NCI-H1694 treated with DMSO at 0.1 percent for 48 hours (cell line): ENCODE measurements at regions not wholly inside any gene's neighbourhood (a gene's known extent, or its start where the extent isn't known, plus 50 kb on each side); places are given as distances from the start of the nearest gene placed in this dataset.
"Not testable (repeated sequence)": the region's sequence is repeated elsewhere in the genome, so short reads cannot be mapped to it uniquely, and the experiment has no call there.

ENCODE experiments used
- DNase-seq: peaks from one replicate; lab custom pipeline; 2025; lab: John Stamatoyannopoulos, UW

GRCh38 chr1:47594627-47595026, 156.8 kb downstream of the FOXD2 start:
- DNase-seq, result no peak

GRCh38 chr1:47596328-47596727, 158.5 kb downstream of the FOXD2 start:
- DNase-seq, result no peak

- DNase-seq, result no peak
These were observed 160.5 kb downstream of the FOXD2 start for GRCh38 chr1:47598357-47598756.

DNA sequence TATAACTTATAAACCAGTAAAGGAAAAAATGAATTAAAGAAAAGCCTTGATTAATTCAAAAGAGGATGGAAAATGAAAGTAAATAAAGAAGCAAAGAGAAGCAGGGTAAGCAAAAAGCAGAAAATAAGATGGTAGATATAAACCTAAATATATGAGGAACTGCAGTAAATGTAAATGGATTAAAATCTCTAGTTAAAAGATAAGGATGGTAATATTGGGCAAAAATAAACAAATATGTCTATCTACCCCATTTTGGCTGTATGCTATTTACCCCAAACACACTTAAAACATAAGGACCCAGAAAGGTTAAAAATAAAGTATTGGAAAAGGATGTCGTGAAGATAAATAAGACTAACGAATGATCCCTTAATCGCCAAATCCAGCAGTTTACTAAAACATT, 161.9 kb downstream of the FOXD2 start:
- no peak for DNase-seq

GRCh38 chr1:47602491-47602890, 164.6 kb downstream of the FOXD2 start:
- DNase-seq, result not testable (repeated sequence)

DNA sequence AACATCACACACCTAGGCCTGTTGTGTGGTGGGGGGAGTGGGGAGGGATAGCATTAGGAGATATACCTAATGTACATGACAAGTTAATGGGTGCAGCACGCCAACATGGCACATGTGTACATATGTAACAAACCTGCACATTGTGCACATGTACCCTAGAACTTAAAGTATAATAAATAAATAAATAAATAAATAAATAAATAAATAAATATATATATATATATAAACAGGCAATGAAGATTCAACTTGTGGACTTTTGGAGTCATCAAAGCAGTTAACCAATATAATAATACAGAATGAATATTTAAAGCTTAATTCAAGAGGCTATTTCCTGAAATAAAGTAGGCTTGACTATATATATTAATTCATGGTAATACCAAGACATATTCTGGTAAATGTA, 167.0 kb downstream of the FOXD2 start:
- DNase-seq, result not testable (repeated sequence)

DNA sequence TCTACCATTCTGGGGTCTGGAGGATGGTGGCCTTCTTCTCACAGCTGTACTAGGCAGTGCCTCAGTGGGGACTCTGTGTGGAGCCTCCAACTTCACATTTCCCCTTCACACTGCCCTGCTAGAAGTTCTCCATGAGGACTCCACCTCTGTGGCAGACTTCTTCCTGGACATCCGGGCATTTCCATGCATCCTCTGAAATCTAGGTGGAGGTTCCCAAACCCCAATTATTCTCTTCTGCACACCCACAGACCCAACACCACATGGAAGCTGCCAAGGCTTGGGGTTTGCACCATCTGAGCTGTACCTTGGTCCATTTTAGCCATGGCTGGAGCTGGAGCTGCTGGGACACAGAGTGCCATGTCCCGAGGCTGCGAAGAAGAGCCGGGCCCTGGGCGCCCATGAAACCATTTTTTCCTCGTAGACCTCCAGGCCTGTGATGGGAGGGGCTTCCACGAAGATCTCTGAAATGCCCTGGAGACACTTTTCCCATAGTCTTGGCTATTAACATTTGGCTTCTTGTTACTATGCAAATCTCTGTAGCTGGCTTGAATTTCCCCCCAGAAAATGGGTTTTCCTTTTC, 170.5 kb downstream of the FOXD2 start:
- DNase-seq, result no peak

GRCh38 chr1:47611992-47612391, 174.1 kb downstream of the FOXD2 start:
- peak; percentile 28 for DNase-seq

GRCh38 chr1:47612819-47613218, 175.0 kb downstream of the FOXD2 start:
- DNase-seq, result no peak

DNA sequence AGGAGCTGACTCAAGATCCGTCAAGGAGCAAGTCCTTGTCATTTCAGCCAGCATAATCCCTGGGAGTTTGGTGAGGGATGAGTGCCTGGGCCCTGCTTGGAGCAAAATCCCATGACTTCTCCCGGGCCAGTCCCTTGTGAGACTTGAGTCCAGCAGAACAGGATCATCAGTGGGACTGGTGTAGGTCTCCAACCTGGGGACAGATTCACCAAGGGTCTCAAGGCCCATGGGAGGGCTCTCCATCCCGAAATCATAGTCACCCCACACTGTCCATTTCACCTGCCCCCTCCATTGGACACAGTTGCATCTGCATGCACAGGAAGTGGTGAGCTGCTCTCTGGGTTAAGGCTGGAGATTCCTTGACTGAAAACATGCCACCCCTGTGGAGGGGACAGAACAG, 178.2 kb downstream of the FOXD2 start:
- no peak for DNase-seq

DNA sequence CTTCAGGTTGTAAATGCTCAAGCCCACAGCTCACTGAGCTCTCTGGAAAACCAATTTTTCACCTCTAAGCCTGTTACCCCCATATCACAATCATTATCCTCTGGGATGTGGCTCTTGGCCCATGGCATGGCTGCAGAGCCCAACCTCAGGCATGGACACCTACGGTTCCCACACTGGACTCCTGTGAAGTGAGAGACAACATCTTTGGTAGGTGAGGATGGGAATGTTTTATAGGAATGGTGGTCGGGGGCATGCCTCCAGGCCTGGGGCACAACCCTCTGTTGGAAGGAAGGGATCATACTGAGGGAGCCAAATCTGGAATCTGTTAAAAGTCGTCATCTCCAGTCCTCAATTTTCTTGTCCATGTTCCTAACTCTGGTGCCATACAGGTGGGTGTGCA, 179.1 kb downstream of the FOXD2 start:
- no peak for DNase-seq

DNA sequence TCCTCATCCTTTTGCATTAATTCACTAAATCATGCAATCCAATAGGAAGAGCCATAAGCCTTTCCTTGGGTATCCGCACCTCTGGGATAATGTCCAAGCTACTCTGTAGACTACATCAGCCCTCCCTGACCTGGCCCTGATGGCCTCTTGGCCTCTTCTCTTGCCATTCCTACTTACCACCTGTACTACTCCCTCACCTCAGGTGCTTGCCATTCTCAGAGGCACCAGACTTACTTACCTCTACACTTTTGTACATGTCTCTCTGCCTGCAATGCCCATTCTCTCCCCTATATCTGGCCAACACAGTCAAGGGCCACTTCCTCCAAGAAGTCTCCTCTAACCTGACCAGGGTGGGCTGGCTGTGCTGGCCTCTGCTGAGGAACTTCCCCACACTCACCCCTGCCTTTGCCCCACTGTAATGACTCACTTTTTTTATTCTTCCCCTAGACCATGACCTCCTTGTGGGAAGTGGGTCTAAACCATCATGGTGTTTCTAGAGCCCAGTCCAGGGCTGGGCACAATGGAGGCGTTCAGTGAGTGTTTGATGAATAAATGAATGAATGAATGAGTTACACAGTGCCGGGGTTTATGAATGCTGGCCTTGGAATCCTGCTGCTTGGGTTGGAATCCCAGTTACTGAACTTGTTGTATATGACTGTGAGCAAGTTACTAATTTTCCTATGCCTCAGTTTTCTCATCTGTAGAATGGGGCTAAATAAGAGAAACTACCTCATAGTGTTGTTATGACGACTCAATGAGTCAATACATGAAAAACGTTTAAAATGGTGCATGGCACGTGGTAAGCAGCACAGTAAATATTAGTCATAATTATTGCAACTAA, 179.8 kb downstream of the FOXD2 start:
- no peak for DNase-seq

GRCh38 chr1:47618222-47618720, 180.4 kb downstream of the FOXD2 start:
- no peak for DNase-seq

DNA sequence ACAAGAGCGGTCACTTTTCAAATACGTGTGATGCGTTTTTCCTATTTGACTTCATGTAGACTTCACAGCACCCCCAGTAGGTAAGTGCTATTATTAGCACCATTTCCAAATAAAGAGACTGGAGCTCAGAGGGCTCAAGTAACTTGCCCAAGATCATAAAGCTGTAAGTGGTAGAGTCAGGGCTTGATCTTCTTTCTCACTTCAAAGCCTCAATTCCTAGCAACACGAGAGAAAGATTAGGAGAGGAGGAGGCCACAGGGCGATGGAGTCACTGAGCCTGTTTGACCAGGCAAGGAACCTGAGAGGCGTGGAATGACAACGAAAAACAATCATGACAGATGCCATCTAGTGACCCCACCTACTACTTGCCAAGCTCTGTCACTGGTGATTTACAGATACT, 181.0 kb downstream of the FOXD2 start:
- no peak for DNase-seq

DNA sequence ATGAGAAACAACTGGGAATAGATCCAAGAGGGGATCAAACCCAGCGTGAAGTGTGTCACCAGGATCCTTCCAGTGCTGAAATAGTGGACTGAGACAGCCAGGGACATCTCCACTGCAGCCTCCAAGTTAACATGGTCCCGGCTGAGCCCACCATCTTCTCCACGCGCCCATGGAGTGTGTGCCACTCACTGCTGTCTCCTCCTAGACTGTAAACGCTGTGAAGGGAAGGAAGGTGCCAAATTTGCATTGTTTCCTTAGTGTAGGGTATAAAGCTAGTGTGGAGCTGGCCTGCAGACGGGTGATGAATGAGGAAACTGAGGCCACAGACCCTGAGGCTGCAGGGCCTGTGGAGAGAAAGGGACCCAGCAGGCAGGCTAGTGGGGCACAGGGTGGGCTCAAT, 183.6 kb downstream of the FOXD2 start:
- DNase-seq, result no peak

GRCh38 chr1:47621977-47622376, 184.1 kb downstream of the FOXD2 start:
- DNase-seq, result no peak

GRCh38 chr1:47622776-47623556, 185.1 kb downstream of the FOXD2 start:
- DNase-seq, result no peak

DNA sequence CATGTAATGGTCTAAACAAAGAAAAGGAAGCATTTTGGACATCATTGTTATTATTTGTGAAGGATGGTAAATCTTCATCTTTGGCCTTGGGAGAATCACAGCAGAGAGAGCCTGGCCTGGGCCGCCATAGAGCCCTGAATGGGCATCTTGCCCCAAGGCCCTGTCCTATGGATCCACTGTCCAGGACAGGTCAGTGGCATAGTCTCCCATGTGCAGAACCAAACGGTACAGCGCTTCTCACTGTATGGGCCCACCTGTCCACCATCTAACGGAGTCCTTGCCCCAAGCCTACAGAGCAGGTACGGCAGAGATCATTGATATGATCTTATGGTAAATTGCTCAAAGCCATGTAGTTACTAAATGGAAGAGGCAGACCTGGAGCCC, 185.7 kb downstream of the FOXD2 start:
- no peak for DNase-seq

DNA sequence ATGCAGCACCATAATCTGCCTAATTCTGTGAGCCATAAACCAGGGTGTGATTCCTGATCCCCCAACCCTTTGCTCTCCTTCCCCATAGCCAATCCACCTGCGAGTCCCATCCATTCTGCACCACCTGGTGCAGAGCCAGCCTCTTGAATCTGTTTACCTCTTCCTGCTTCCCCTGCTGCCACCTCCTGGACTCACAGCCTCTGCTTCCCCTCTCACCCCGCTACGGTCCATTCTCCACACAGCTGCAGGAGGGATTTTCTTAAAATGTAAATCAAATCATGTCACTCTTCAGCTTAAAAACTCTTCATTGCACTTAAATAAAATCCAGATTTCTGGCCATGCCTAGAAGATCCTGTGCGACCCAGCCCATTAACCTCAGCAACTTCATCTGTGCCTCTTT, 186.7 kb downstream of the FOXD2 start:
- no peak for DNase-seq

DNA sequence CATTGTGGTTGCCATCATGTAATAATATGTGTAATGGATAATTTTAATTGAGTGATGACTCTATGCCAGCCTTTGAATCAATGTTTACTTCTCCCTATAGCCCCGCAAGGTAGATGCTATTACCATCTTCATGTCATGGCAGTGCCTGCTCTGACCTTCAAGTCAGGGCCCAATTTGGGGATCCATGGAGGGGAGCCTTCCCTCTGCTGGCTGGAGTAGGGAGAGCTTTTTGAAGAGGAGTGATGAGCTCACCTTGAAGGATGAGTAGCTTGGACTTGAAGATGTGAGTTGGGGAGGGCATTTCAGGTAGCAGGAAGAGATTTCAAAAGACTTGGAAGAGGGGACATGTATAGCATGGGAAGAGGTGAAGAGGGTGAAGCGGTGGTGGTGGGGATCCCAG, 189.2 kb downstream of the FOXD2 start:
- no peak for DNase-seq

GRCh38 chr1:47627471-47628370, 189.9 kb downstream of the FOXD2 start:
- DNase-seq, result no peak

DNA sequence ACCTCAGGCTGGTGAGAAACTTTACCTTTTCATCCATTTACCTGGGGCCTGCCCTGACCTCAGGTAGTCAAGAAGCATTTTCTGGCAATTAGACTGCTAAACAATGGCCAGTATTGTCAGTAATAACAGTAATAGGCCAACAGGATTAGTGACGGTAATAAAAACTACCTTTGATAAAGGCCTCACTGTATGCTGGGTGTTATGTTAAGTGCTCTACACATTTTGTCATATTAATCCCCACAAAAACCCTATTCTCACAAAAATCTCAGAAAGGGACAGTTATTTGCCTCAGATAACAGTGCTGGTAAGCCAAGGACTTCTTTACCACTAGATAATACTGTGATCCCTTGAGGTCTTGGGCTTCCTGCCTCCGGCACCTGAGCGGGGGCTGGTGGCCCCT, 191.4 kb downstream of the FOXD2 start:
- DNase-seq, result no peak
